ENCODE measurements at regions not wholly inside any gene's neighbourhood (a gene's known extent, or its start where the extent isn't known, plus 50 kb on each side); places are given as distances from the start of the nearest gene placed in this dataset.
A peak's percentile ranks its signal among the peaks of the same experiment; 100 is the strongest.

- Histone ChIP-seq H3K9me3 (ENCODE audit: severe bottlenecking) (no peaks in the 10 kb centered on the region), H3K36me3 (no peaks in the 10 kb centered on the region), H3K27me3 (ENCODE audit: insufficient read depth, low read depth, severe bottlenecking) (no peaks in the 10 kb centered on the region), H3K4me3 (ENCODE audit: low read depth, low read length) (no peak overlapping the region), H3K27ac (no peak overlapping the region)
- TF ChIP-seq, protein P1, sequence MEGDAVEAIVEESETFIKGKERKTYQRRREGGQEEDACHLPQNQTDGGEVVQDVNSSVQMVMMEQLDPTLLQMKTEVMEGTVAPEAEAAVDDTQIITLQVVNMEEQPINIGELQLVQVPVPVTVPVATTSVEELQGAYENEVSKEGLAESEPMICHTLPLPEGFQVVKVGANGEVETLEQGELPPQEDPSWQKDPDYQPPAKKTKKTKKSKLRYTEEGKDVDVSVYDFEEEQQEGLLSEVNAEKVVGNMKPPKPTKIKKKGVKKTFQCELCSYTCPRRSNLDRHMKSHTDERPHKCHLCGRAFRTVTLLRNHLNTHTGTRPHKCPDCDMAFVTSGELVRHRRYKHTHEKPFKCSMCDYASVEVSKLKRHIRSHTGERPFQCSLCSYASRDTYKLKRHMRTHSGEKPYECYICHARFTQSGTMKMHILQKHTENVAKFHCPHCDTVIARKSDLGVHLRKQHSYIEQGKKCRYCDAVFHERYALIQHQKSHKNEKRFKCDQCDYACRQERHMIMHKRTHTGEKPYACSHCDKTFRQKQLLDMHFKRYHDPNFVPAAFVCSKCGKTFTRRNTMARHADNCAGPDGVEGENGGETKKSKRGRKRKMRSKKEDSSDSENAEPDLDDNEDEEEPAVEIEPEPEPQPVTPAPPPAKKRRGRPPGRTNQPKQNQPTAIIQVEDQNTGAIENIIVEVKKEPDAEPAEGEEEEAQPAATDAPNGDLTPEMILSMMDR (IDR thresholded peaks at IDR 0.05; ENCODE audit: low read depth, low read length): no peak
- no peak for DNase-seq
These were observed 270.2 kb downstream of the IRS2 start for GRCh38 chr13:109516186-109516585.

- DNase-seq: no peak
- TF ChIP-seq, protein P1 (IDR thresholded peaks at IDR 0.05; ENCODE audit: low read depth, low read length): no peak
- H3K9me3 ChIP-seq (ENCODE audit: severe bottlenecking): no peaks in the 10 kb centered on the region
- no peaks in the 10 kb centered on the region for H3K27me3 ChIP-seq (ENCODE audit: insufficient read depth, low read depth, severe bottlenecking)
- H3K27ac ChIP-seq: no peak overlapping the region
- no peak overlapping the region for H3K4me3 ChIP-seq (ENCODE audit: low read depth, low read length)
- H3K36me3 ChIP-seq: no peaks in the 10 kb centered on the region
These were observed 276.4 kb downstream of the IRS2 start for GRCh38 chr13:109510013-109510412.

GRCh38 chr13:109509154-109509900 lies 277.1 kb downstream of the IRS2 start:
- Histone ChIP-seq H3K27me3 (ENCODE audit: insufficient read depth, low read depth, severe bottlenecking) (no peaks in the 10 kb centered on the region), H3K36me3 (no peaks in the 10 kb centered on the region), H3K9me3 (ENCODE audit: severe bottlenecking) (no peaks in the 10 kb centered on the region), H3K4me3 (ENCODE audit: low read depth, low read length) (no peak overlapping the region), H3K27ac (no peak overlapping the region)
- DNase-seq: no peak
- TF ChIP-seq, protein P1 (IDR thresholded peaks at IDR 0.05; ENCODE audit: low read depth, low read length): no peak

- TF ChIP-seq, protein P1 (IDR thresholded peaks at IDR 0.05; ENCODE audit: low read depth, low read length): peak; percentile 69
These were observed 286.1 kb downstream of the IRS2 start for GRCh38 chr13:109500146-109500773.

DNA sequence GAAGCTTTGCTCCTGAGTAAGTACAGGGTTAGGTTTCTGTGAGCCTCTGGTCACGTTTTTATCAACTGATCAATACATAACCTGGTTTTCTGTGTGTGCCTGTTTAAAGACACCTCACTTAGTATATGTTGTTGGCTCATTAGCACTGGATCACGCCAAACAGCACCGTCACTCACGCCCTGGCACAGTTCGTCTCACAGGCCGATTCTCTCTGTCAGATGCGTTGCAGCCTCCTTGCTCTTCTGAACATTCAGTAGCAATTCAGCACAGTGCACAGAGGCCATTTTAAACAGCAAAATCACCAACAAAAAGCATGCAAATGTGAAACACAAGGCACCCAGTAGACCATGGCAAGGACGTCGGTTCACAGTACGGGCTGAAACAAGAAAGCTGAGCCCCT lies 288.5 kb downstream of the IRS2 start:
- Histone ChIP-seq H3K4me3 (ENCODE audit: low read depth, low read length) (no peak overlapping the region), H3K27me3 (ENCODE audit: insufficient read depth, low read depth, severe bottlenecking) (no peaks in the 10 kb centered on the region), H3K27ac (no peak overlapping the region), H3K9me3 (ENCODE audit: severe bottlenecking) (peaks cover 6% of the 10 kb centered on the region), H3K36me3 (no peaks in the 10 kb centered on the region)
- TF ChIP-seq, protein P1 (IDR thresholded peaks at IDR 0.05; ENCODE audit: low read depth, low read length): no peak
- DNase-seq: no peak

More at GRCh38 chr13:109500146-109500773, 286.1 kb downstream of the IRS2 start:
- H3K4me3 ChIP-seq (ENCODE audit: low read depth, low read length): no peak overlapping the region
- H3K27ac ChIP-seq: no peak overlapping the region
- no peaks in the 10 kb centered on the region for H3K36me3 ChIP-seq
- H3K9me3 ChIP-seq (ENCODE audit: severe bottlenecking): peaks cover 7% of the 10 kb centered on the region
- H3K27me3 ChIP-seq (ENCODE audit: insufficient read depth, low read depth, severe bottlenecking): no peaks in the 10 kb centered on the region
- DNase-seq: peak; percentile 84
